Osteocyte (in vitro differentiated cells): ENCODE measurements at regions not wholly inside any gene's neighbourhood (a gene's known extent, or its start where the extent isn't known, plus 50 kb on each side); places are given as distances from the start of the nearest gene placed in this dataset.

Experiments
- DNase-seq: peaks from one replicate; pipeline ENCODE4 v3.0.0; 2021; ENCODE audit warnings: mixed read lengths; ENCODE audit not compliant: unreplicated experiment; ENCODE audit errors: extremely low spot score
- H3K27ac Mint-ChIP-seq: one replicate; pipeline ENCODE4 v1.8.0; 2021; ENCODE audit warnings: mild to moderate bottlenecking, mixed read lengths; ENCODE audit not compliant: unreplicated experiment
- H3K27me3 Mint-ChIP-seq: one replicate; pipeline ENCODE4 v1.8.0; 2021; ENCODE audit warnings: mixed read lengths; ENCODE audit not compliant: unreplicated experiment
- H3K36me3 Mint-ChIP-seq: one replicate; pipeline ENCODE4 v1.8.0; 2021; ENCODE audit warnings: mixed read lengths; ENCODE audit not compliant: unreplicated experiment
- H3K4me1 Mint-ChIP-seq: one replicate; pipeline ENCODE4 v1.8.0; 2021; ENCODE audit warnings: mixed read lengths; ENCODE audit not compliant: unreplicated experiment
- H3K4me3 Mint-ChIP-seq: one replicate; pipeline ENCODE4 v1.8.0; 2021; ENCODE audit warnings: mild to moderate bottlenecking, moderate library complexity, mixed read lengths; ENCODE audit not compliant: unreplicated experiment
- H3K9me3 Mint-ChIP-seq: one replicate; pipeline ENCODE4 v1.8.0; 2021; ENCODE audit warnings: mixed read lengths; ENCODE audit not compliant: unreplicated experiment
- TF ChIP-seq, protein P1 (sequence below): fragments of 200-600 bp; sonication (generic); IDR thresholded peaks from 2 replicates; pipeline ENCODE4 v1.5.0; 2021; ENCODE audit warnings: antibody characterized with exemption, mild to moderate bottlenecking, moderate library complexity

DNA sequence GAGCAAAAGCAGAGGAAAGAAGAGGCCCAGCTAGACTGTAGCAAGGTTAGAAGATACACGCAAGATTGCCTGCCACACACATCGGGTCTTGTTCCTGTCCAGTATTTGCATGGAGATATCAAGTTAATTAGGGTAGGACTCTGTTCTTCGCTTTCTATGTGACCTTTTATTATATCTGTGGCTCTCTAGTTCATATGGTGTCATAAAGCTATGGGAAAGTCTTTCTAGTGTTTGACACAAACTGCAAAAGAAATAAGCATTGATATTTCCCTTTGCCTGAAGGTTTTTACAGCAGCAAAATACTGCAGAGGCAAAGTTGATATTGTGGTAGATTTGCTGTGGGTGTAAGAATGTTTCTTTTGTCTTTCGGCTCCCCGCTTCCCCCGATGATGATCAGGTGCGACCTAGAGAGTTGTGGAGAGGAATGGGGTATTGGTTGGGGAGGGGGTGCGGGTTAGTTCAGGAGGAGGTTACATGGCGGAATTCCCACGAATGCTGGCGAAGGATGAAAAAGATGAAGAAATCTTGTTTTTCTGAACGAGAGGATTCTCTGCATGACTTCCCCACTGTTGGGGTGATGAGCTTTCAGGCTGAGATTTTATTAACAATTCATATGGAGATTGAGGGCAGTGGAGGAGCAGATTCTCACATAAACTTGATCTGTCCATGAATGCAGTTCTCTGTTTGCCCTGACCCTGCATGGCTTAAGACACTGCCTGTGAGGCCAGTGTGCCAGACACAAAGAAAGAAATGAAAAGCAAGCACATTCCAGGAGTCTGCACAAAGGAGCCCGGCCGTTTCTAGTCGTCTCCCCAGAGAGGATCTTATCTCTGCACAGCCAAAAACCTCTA lies 550.2 kb downstream of the USP25 start:
- H3K4me1 Mint-ChIP-seq = peaks cover 56% of the 10 kb centered on the region
- DNase-seq = no peak
- H3K9me3 Mint-ChIP-seq = no peaks in the 10 kb centered on the region
- TF ChIP-seq, protein P1, sequence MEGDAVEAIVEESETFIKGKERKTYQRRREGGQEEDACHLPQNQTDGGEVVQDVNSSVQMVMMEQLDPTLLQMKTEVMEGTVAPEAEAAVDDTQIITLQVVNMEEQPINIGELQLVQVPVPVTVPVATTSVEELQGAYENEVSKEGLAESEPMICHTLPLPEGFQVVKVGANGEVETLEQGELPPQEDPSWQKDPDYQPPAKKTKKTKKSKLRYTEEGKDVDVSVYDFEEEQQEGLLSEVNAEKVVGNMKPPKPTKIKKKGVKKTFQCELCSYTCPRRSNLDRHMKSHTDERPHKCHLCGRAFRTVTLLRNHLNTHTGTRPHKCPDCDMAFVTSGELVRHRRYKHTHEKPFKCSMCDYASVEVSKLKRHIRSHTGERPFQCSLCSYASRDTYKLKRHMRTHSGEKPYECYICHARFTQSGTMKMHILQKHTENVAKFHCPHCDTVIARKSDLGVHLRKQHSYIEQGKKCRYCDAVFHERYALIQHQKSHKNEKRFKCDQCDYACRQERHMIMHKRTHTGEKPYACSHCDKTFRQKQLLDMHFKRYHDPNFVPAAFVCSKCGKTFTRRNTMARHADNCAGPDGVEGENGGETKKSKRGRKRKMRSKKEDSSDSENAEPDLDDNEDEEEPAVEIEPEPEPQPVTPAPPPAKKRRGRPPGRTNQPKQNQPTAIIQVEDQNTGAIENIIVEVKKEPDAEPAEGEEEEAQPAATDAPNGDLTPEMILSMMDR = no peak
- peak overlapping the region; percentile 96 for H3K27ac Mint-ChIP-seq
- H3K4me3 Mint-ChIP-seq = peak overlapping the region; percentile 72
- no peaks in the 10 kb centered on the region for H3K27me3 Mint-ChIP-seq
- peaks cover 14% of the 10 kb centered on the region for H3K36me3 Mint-ChIP-seq

DNA sequence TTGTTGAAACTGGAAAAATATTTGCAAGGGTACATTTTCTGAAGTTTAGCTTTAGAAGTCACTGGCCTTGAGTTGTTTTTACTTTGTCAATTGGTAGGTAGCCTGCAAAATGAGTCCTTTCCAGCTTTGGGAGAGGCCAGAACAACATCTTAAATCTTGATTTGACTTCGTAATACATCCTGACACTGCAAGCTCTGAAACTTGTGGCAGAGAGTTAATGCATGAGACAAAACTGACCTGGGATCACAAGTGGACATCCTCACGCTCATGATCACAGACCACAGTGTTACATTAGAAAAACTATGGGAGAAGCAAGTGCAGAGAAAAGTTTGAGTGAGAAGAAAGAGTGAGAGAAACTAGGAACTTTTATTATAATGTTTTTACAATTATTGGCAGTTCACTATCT lies 550.9 kb downstream of the USP25 start:
- H3K36me3 Mint-ChIP-seq = peaks cover 14% of the 10 kb centered on the region
- H3K4me3 Mint-ChIP-seq = peak overlapping the region; percentile 72
- H3K27ac Mint-ChIP-seq = peak overlapping the region; percentile 96
- peaks cover 56% of the 10 kb centered on the region for H3K4me1 Mint-ChIP-seq
- no peak for DNase-seq
- TF ChIP-seq, protein P1 = no peak
- no peaks in the 10 kb centered on the region for H3K27me3 Mint-ChIP-seq
- H3K9me3 Mint-ChIP-seq = no peaks in the 10 kb centered on the region

DNA sequence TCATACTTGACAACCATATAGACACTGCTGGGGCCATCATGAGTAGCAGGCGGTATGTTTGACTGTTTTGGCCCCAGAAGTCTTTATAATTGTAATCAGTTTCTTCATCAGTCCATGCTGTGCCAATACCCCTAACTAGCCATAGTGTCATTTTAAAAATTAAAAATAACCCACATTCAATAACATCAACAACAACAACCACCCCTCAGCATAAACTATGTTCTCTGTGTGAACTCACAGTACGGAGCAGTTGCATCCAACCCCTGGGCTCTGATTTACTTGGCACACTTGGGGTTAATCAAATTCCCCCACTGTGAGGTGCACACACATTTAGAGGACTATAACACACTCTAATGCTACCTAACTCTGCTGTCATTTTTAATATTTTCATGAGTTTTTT lies 553.7 kb downstream of the USP25 start:
- Mint-ChIP-seq H3K4me3 (no peak overlapping the region), H3K9me3 (no peaks in the 10 kb centered on the region)

DNA sequence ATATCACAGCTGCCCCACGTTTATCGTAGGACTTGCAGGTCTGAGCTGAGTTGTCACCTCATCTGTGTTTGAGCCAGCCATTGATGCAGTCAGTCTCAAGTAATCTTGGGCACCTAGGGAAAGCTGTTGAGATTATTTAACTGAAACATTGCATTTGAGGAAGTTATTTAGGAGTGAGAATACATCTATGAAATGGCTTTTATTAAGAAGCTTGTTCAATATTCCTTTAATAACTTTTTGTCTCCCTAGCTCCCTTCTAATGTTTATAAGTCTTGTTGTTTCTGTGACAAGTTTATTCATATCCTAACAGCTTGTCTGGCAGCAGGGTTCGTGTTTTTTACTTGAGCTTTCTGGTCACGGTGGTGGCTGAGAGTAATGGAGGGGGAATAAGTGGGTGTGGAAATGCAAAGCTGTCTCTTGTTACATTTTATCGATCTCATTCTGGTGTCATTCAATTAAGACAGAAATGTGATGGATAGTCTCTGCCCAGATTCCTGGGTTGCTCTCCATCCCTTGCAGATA lies 555.9 kb downstream of the USP25 start:
- H3K4me3 Mint-ChIP-seq = no peak overlapping the region
- H3K4me1 Mint-ChIP-seq = peaks cover 65% of the 10 kb centered on the region
- H3K27ac Mint-ChIP-seq = no peak overlapping the region

More for the DNA sequence above, 553.7 kb downstream of the USP25 start:
- Mint-ChIP-seq H3K36me3 (peaks cover 2% of the 10 kb centered on the region), H3K27me3 (no peaks in the 10 kb centered on the region), H3K4me1 (peaks cover 83% of the 10 kb centered on the region), H3K27ac (peak overlapping the region; percentile 50)
- TF ChIP-seq, protein P1 = no peak
- DNase-seq = no peak

DNA sequence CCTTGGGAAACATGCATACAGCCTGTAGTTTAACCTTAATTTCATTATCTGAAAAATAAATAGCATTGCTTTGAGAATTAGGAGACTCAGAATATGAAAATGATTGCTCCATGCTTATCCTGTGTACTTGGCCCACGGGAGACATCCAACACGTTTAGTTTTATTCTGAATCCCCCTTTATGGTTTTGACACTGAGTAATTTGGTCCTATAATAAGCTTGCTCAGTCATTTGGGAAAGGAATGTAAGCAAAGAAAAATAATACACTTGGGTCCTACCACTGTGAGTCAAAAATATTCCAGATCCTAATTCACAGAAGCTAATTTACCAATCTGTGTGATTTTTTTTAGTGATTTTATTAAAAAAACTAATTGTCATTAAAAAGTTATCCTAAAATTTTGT lies 557.3 kb downstream of the USP25 start:
- H3K27me3 Mint-ChIP-seq = no peaks in the 10 kb centered on the region
- H3K27ac Mint-ChIP-seq = no peak overlapping the region
- peaks cover 9% of the 10 kb centered on the region for H3K36me3 Mint-ChIP-seq
- peaks cover 52% of the 10 kb centered on the region for H3K4me1 Mint-ChIP-seq
- no peak overlapping the region for H3K4me3 Mint-ChIP-seq
- TF ChIP-seq, protein P1 = no peak
- peaks cover 5% of the 10 kb centered on the region for H3K9me3 Mint-ChIP-seq
- no peak for DNase-seq

More for the DNA sequence above, 555.9 kb downstream of the USP25 start:
- peaks cover 5% of the 10 kb centered on the region for H3K9me3 Mint-ChIP-seq
- peaks cover 6% of the 10 kb centered on the region for H3K36me3 Mint-ChIP-seq
- no peaks in the 10 kb centered on the region for H3K27me3 Mint-ChIP-seq
- DNase-seq = no peak
- TF ChIP-seq, protein P1 = no peak
